ENCODE measurements at regions not wholly inside any gene's neighbourhood (a gene's known extent, or its start where the extent isn't known, plus 50 kb on each side); places are given as distances from the start of the nearest gene placed in this dataset.

GRCh38 chr2:121084130-121084680 lies 200.8 kb downstream of the TFCP2L1 start:
- no peak for DNase-seq (ENCODE audit: low read depth in 3 of 3, low spot score in 2 of 3)

GRCh38 chr2:121085801-121086200 lies 199.2 kb downstream of the TFCP2L1 start:
- no peak for DNase-seq (ENCODE audit: low read depth in 3 of 3, low spot score in 2 of 3)

GRCh38 chr2:121086450-121086849 lies 198.6 kb downstream of the TFCP2L1 start:
- DNase-seq (ENCODE audit: low read depth in 3 of 3, low spot score in 2 of 3) = no peak

GRCh38 chr2:121087117-121087516 lies 197.9 kb downstream of the TFCP2L1 start:
- DNase-seq (ENCODE audit: low read depth in 3 of 3, low spot score in 2 of 3) = no peak

GRCh38 chr2:121088251-121089165 lies 196.5 kb downstream of the TFCP2L1 start:
- no peak for DNase-seq (ENCODE audit: low read depth in 3 of 3, low spot score in 2 of 3)

- DNase-seq (ENCODE audit: low read depth in 3 of 3, low spot score in 2 of 3) = no peak
Observed at GRCh38 chr2:121089166-121089510, 195.9 kb downstream of the TFCP2L1 start.

- no peak for DNase-seq (ENCODE audit: low read depth in 3 of 3, low spot score in 2 of 3)
Observed at GRCh38 chr2:121090088-121090715, 194.8 kb downstream of the TFCP2L1 start.

- DNase-seq (ENCODE audit: low read depth in 3 of 3, low spot score in 2 of 3) = no peak
Observed at GRCh38 chr2:121092095-121092494, 192.9 kb downstream of the TFCP2L1 start.

- DNase-seq (ENCODE audit: low read depth in 3 of 3, low spot score in 2 of 3) = no peak
Observed at GRCh38 chr2:121093692-121094091, 191.3 kb downstream of the TFCP2L1 start.

- DNase-seq (ENCODE audit: low read depth in 3 of 3, low spot score in 2 of 3) = no peak
Observed at GRCh38 chr2:121094101-121094500, 190.9 kb downstream of the TFCP2L1 start.

- no peak for DNase-seq (ENCODE audit: low read depth in 3 of 3, low spot score in 2 of 3)
Observed at GRCh38 chr2:121094845-121095244, 190.2 kb downstream of the TFCP2L1 start.

GRCh38 chr2:121095257-121096080 lies 189.5 kb downstream of the TFCP2L1 start:
- no peak for DNase-seq (ENCODE audit: low read depth in 3 of 3, low spot score in 2 of 3)

- no peak for DNase-seq (ENCODE audit: low read depth in 3 of 3, low spot score in 2 of 3)
Observed at GRCh38 chr2:121096611-121097010, 188.4 kb downstream of the TFCP2L1 start.

GRCh38 chr2:121098556-121098955 lies 186.4 kb downstream of the TFCP2L1 start:
- DNase-seq (ENCODE audit: low read depth in 3 of 3, low spot score in 2 of 3) = no peak

- no peak for DNase-seq (ENCODE audit: low read depth in 3 of 3, low spot score in 2 of 3)
Observed at GRCh38 chr2:121099329-121100290, 185.4 kb downstream of the TFCP2L1 start.

GRCh38 chr2:121101093-121101715 lies 183.8 kb downstream of the TFCP2L1 start:
- DNase-seq (ENCODE audit: low read depth in 3 of 3, low spot score in 2 of 3) = no peak

GRCh38 chr2:121102941-121103340 lies 182.1 kb downstream of the TFCP2L1 start:
- DNase-seq (ENCODE audit: low read depth in 3 of 3, low spot score in 2 of 3) = no peak

GRCh38 chr2:121103960-121104359 lies 181.0 kb downstream of the TFCP2L1 start:
- no peak for DNase-seq (ENCODE audit: low read depth in 3 of 3, low spot score in 2 of 3)

- DNase-seq (ENCODE audit: low read depth in 3 of 3, low spot score in 2 of 3) = peak in 1 of 3 donors; percentile 33
Observed at GRCh38 chr2:121104721-121105141, 180.3 kb downstream of the TFCP2L1 start.
